ACC112 (cell line): ENCODE measurements at regions not wholly inside any gene's neighbourhood (a gene's known extent, or its start where the extent isn't known, plus 50 kb on each side); places are given as distances from the start of the nearest gene placed in this dataset.

Experiments
- H2AFZ ChIP-seq: fragments of 200-600 bp; sonication (generic); one replicate; pipeline ENCODE4 v1.6.0; 2017; ENCODE audit warnings: antibody characterized with exemption, low read length; ENCODE audit not compliant: unreplicated experiment
- H3K27ac ChIP-seq: fragments of 200-600 bp; sonication (generic); 2 replicates; pipeline ENCODE4 v1.5.1; 2014; ENCODE audit warnings: low read depth, mild to moderate bottlenecking, antibody characterized with exemption, low read length, moderate library complexity
- H3K27me3 ChIP-seq: fragments of 200-600 bp; sonication (generic); 2 replicates; pipeline ENCODE4 v1.6.1; 2014; ENCODE audit warnings: mild to moderate bottlenecking, antibody characterized with exemption, low read length, moderate library complexity, mixed read lengths; ENCODE audit not compliant: insufficient read depth
- H3K36me3 ChIP-seq: fragments of 200-600 bp; sonication (generic); 2 replicates; pipeline ENCODE4 v1.6.1; 2016; ENCODE audit warnings: mild to moderate bottlenecking, antibody characterized with exemption, low read length, moderate library complexity, mixed read lengths; ENCODE audit not compliant: insufficient read depth
- H3K4me1 ChIP-seq: fragments of 200-600 bp; sonication (generic); one replicate; pipeline ENCODE4 v1.6.1; 2016; ENCODE audit warnings: low read length, mixed read lengths; ENCODE audit not compliant: insufficient read depth, unreplicated experiment, control insufficient read depth
- H3K4me3 ChIP-seq: fragments of 200-600 bp; sonication (generic); 2 replicates; pipeline ENCODE4 v1.5.1; 2014; ENCODE audit warnings: mild to moderate bottlenecking, low read depth, low read length
- H3K79me2 ChIP-seq: fragments of 200-600 bp; sonication (generic); one replicate; pipeline ENCODE4 v1.6.0; 2016; ENCODE audit warnings: low read length; ENCODE audit not compliant: control insufficient read depth, unreplicated experiment, insufficient read depth

GRCh38 chr21:16011719-16012118 lies 281.9 kb downstream of the USP25 start:
- H3K4me3 ChIP-seq: no peak overlapping the region
- H3K27ac ChIP-seq: no peak overlapping the region
- no peak overlapping the region for H2AFZ ChIP-seq
- no peaks in the 10 kb centered on the region for H3K36me3 ChIP-seq
- H3K4me1 ChIP-seq: no peaks in the 10 kb centered on the region
- no peaks in the 10 kb centered on the region for H3K27me3 ChIP-seq
- no peaks in the 10 kb centered on the region for H3K79me2 ChIP-seq

GRCh38 chr21:16013570-16013969 lies 283.8 kb downstream of the USP25 start:
- Histone ChIP-seq H3K79me2 (no peaks in the 10 kb centered on the region), H2AFZ (peak overlapping the region; percentile 73), H3K27me3 (no peaks in the 10 kb centered on the region), H3K27ac (no peak overlapping the region), H3K36me3 (no peaks in the 10 kb centered on the region), H3K4me1 (no peaks in the 10 kb centered on the region), H3K4me3 (no peak overlapping the region)

- Histone ChIP-seq H3K79me2 (no peaks in the 10 kb centered on the region), H2AFZ (no peak overlapping the region), H3K4me3 (no peak overlapping the region), H3K36me3 (no peaks in the 10 kb centered on the region), H3K4me1 (no peaks in the 10 kb centered on the region), H3K27me3 (no peaks in the 10 kb centered on the region), H3K27ac (no peak overlapping the region)
These were observed 291.1 kb downstream of the USP25 start for GRCh38 chr21:16020878-16021277.

- no peaks in the 10 kb centered on the region for H3K79me2 ChIP-seq
- H3K27me3 ChIP-seq: no peaks in the 10 kb centered on the region
- no peak overlapping the region for H3K27ac ChIP-seq
- H3K4me1 ChIP-seq: no peaks in the 10 kb centered on the region
- no peak overlapping the region for H3K4me3 ChIP-seq
- no peaks in the 10 kb centered on the region for H3K36me3 ChIP-seq
- no peak overlapping the region for H2AFZ ChIP-seq
These were observed 292.3 kb downstream of the USP25 start for GRCh38 chr21:16022116-16022515.

- no peaks in the 10 kb centered on the region for H3K36me3 ChIP-seq
- no peaks in the 10 kb centered on the region for H3K4me1 ChIP-seq
- H3K27ac ChIP-seq: no peak overlapping the region
- H3K27me3 ChIP-seq: no peaks in the 10 kb centered on the region
- no peaks in the 10 kb centered on the region for H3K79me2 ChIP-seq
- H2AFZ ChIP-seq: no peak overlapping the region
- no peak overlapping the region for H3K4me3 ChIP-seq
These were observed 293.1 kb downstream of the USP25 start for GRCh38 chr21:16022921-16023320.

- H3K4me1 ChIP-seq: no peaks in the 10 kb centered on the region
- no peaks in the 10 kb centered on the region for H3K36me3 ChIP-seq
- no peaks in the 10 kb centered on the region for H3K27me3 ChIP-seq
- no peak overlapping the region for H3K4me3 ChIP-seq
- H3K79me2 ChIP-seq: no peaks in the 10 kb centered on the region
- H3K27ac ChIP-seq: no peak overlapping the region
- no peak overlapping the region for H2AFZ ChIP-seq
These were observed 298.4 kb downstream of the USP25 start for GRCh38 chr21:16028142-16028541.

- H3K4me3 ChIP-seq: no peak overlapping the region
- H3K27ac ChIP-seq: no peak overlapping the region
- H2AFZ ChIP-seq: no peak overlapping the region
- H3K79me2 ChIP-seq: no peaks in the 10 kb centered on the region
- no peaks in the 10 kb centered on the region for H3K4me1 ChIP-seq
- H3K36me3 ChIP-seq: no peaks in the 10 kb centered on the region
- H3K27me3 ChIP-seq: no peaks in the 10 kb centered on the region
These were observed 299.2 kb downstream of the USP25 start for GRCh38 chr21:16028941-16029464.

GRCh38 chr21:16033193-16033592 lies 303.4 kb downstream of the USP25 start:
- H3K4me1 ChIP-seq: no peaks in the 10 kb centered on the region
- no peaks in the 10 kb centered on the region for H3K36me3 ChIP-seq
- no peak overlapping the region for H3K4me3 ChIP-seq
- H3K27ac ChIP-seq: no peak overlapping the region
- no peaks in the 10 kb centered on the region for H3K79me2 ChIP-seq
- no peaks in the 10 kb centered on the region for H3K27me3 ChIP-seq
- H2AFZ ChIP-seq: no peak overlapping the region

- Histone ChIP-seq H3K79me2 (no peaks in the 10 kb centered on the region), H2AFZ (no peak overlapping the region), H3K27me3 (no peaks in the 10 kb centered on the region), H3K36me3 (no peaks in the 10 kb centered on the region), H3K4me1 (no peaks in the 10 kb centered on the region), H3K27ac (no peak overlapping the region), H3K4me3 (no peak overlapping the region)
These were observed 304.8 kb downstream of the USP25 start for GRCh38 chr21:16034446-16035190.

GRCh38 chr21:16037421-16037955 lies 307.7 kb downstream of the USP25 start:
- H3K4me3 ChIP-seq: no peak overlapping the region
- no peaks in the 10 kb centered on the region for H3K79me2 ChIP-seq
- no peak overlapping the region for H2AFZ ChIP-seq
- no peaks in the 10 kb centered on the region for H3K4me1 ChIP-seq
- H3K27me3 ChIP-seq: no peaks in the 10 kb centered on the region
- H3K27ac ChIP-seq: no peak overlapping the region
- H3K36me3 ChIP-seq: no peaks in the 10 kb centered on the region

- no peak overlapping the region for H3K27ac ChIP-seq
- H3K4me1 ChIP-seq: no peaks in the 10 kb centered on the region
- H3K79me2 ChIP-seq: no peaks in the 10 kb centered on the region
- no peaks in the 10 kb centered on the region for H3K36me3 ChIP-seq
- no peak overlapping the region for H3K4me3 ChIP-seq
- H2AFZ ChIP-seq: no peak overlapping the region
- H3K27me3 ChIP-seq: no peaks in the 10 kb centered on the region
These were observed 310.8 kb downstream of the USP25 start for GRCh38 chr21:16040601-16041000.
